ENCODE measurements at regions not wholly inside any gene's neighbourhood (a gene's known extent, or its start where the extent isn't known, plus 50 kb on each side); places are given as distances from the start of the nearest gene placed in this dataset.

DNA sequence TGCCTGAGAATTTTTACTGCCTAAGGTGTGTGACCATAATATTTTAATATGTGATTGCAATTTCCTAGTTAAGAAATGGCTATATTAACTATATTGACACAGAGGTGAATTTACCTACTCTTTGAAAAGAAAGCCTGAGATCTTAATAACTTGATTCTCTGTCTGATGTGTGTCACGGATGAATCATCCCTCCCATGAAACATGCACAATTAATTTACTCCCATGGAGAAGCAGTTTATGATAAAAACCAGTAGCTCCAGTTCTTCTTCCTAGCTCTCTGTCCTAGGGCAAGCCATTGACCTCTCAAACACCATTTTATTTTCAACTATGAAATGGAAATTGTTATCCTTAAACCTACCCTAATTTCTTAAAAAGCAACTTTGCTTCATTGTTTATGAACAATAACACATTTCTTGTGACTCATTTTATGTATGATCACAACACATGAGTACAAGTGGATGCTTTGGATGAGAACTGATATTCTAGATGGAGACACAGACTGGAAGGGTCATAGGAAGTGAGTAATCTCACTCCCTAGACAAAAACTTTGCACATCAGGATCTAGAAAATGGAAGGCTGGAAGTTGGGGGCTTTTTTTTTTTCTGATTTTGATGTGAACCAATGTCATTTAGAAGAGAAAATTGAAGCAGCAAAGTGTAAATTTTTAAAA lies 438.3 kb downstream of the GPAT3 start:
- TF ChIP-seq EZH2phosphoT487 (conservative IDR thresholded peaks at IDR 0.05; ENCODE audit: low read length): no peak
- TF ChIP-seq, protein P1, sequence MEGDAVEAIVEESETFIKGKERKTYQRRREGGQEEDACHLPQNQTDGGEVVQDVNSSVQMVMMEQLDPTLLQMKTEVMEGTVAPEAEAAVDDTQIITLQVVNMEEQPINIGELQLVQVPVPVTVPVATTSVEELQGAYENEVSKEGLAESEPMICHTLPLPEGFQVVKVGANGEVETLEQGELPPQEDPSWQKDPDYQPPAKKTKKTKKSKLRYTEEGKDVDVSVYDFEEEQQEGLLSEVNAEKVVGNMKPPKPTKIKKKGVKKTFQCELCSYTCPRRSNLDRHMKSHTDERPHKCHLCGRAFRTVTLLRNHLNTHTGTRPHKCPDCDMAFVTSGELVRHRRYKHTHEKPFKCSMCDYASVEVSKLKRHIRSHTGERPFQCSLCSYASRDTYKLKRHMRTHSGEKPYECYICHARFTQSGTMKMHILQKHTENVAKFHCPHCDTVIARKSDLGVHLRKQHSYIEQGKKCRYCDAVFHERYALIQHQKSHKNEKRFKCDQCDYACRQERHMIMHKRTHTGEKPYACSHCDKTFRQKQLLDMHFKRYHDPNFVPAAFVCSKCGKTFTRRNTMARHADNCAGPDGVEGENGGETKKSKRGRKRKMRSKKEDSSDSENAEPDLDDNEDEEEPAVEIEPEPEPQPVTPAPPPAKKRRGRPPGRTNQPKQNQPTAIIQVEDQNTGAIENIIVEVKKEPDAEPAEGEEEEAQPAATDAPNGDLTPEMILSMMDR (IDR thresholded peaks at IDR 0.05; ENCODE audit: insufficient read depth, low read length, poor library complexity, severe bottlenecking): no peak

All from SU-DHL-6 (cell line).